ENCODE measurements at regions not wholly inside any gene's neighbourhood (a gene's known extent, or its start where the extent isn't known, plus 50 kb on each side); places are given as distances from the start of the nearest gene placed in this dataset.
"Not testable (repeated sequence)": the region's sequence is repeated elsewhere in the genome, so short reads cannot be mapped to it uniquely, and the experiment has no call there.

DNA sequence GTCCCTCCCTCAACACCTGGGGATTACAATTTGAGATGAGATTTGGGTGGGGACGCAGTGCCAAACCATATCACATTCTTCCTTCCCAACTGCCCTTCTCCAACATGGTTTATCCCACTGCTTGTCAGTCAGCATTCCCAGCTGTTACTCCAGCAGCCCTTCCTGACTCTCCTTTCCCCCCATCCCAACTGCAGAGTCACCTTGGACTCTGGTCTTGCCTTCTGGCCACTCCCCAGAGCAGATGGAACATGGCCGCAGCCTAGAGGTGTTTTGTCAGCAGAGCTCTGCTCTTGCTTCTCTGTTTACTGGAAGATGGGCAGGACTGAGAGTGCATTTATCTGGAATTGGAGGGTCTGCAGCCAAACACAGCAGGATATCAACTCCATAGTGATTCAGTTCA is 51.2 kb upstream of the MEX3C start:
- no peak for DNase-seq (ENCODE audit: low read depth in 2 of 3, low spot score in 1 of 3)

DNA sequence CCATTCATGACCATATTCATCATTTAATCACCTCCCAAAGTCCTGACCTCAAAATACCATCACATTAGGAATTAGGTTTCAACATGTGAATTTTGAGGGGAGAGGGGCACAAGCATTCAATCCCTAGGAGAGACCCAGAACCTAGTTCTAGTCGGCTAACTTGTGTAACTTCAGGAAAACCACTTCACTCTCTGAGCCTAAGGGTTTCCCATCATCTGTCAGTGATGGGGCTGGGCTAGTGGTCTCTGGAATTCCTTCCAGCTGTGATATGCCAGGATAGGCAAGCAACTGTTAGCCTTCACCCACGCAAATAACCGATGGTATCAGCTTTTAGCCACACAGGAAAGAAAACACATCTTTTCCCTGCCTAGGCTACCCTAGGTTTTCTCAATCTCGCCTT is 52.5 kb upstream of the MEX3C start:
- DNase-seq (ENCODE audit: low read depth in 2 of 3, low spot score in 1 of 3): no peak

DNA sequence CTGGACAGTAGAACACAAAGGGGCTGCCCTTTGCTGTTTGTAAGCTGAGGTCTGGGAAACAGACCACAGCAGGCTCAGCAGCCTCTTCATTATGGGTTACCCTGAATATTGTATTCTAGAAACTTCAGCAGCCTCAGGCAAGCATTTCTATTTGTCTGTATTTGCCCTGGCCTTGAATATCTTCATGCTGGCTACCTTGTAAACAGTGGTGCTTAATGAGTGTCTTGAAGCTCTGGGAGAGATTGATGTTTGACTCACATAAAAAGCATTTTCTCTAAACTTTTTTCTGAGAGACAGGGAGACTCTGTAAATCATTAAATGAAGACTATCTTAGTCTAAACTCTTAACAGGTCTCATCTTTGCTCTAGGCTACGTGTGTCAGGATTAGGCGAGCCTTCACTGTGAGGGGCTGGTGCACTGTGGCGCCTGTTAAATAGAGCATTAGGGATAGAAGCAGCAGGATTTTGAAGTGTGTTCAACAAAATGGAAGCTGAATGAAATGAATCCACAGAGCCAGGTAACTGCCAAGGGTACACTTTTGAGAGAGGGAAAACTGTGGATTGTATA is 53.1 kb upstream of the MEX3C start:
- DNase-seq (ENCODE audit: low read depth in 2 of 3, low spot score in 1 of 3): no peak

DNA sequence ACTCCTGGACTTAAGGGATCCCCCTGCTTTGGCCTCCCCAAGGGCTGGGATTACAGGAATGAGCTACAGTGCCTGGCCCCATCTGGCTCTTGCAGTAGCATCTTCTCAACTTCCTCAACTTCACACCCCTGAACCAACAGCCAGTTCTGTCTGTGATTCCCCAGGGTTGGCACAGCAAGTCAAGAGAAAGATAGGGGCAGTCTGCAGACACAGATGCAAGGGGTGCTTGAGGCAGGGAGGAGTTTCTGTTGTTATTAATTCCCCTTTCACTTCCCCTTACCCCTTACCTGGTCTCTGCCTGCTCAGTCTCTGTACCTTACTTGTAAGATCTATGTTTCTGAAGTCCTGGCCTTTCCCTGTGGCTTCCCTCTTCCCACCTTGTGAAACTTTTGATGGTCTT is 54.1 kb upstream of the MEX3C start:
- no peak for DNase-seq (ENCODE audit: low read depth in 2 of 3, low spot score in 1 of 3)

DNA sequence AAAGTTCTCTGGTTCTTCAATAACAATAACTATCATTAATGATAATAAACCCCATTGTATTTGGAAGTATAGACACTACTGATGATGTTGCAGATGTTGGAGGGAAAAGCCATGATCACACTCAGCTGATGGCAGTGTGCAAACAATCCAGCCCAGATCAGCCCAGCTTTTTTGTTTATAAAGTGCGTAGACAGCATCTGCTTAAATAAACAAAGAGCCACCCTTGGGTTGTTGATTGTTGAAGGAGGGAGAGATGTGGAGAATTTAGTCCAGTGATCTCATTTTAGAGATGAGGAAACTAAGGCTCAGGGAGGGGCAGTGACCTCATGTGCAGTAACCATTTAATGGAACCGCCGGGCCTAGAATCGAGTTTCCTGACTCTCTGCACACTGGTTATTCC is 56.0 kb upstream of the MEX3C start:
- no peak for DNase-seq (ENCODE audit: low read depth in 2 of 3, low spot score in 1 of 3)

DNA sequence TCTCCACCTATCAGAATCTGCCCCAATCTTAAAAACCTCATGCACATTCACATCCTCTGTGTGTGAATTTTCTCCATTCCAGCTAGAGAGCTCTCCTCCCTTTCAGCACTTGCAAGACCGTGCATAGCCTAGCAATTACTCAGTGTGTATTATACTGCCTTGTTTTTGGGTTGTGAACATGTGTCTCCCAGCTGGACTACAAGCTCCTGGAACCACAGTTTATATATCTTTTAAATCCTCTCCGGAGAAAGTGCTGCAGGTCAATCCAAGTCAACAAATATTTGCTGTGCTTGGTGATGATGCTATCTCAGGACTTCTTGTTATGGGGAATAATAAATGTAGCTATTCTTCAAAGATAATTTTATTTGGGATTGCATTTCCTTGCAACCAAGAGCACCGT is 58.2 kb upstream of the MEX3C start:
- no peak for DNase-seq (ENCODE audit: low read depth in 2 of 3, low spot score in 1 of 3)

DNA sequence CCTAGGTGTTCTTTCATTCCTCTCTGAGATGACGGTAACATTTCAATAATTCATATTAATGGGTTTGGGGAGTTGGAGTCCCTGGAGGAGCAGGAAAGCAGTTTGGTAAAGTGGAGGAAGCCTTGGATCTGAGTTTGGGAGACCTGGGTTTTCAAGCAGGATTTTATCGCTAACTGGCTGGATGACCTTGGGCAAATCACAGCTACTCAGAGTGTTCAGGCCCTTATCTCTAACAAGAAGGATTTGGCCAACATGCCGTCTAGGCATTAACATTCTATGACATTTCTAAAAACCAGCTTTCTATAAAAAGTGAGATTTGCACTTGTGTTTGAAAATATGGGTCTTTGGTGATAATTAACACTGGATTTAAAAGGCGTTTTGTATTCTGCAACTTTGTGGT is 59.7 kb upstream of the MEX3C start:
- no peak for DNase-seq (ENCODE audit: low read depth in 2 of 3, low spot score in 1 of 3)

DNA sequence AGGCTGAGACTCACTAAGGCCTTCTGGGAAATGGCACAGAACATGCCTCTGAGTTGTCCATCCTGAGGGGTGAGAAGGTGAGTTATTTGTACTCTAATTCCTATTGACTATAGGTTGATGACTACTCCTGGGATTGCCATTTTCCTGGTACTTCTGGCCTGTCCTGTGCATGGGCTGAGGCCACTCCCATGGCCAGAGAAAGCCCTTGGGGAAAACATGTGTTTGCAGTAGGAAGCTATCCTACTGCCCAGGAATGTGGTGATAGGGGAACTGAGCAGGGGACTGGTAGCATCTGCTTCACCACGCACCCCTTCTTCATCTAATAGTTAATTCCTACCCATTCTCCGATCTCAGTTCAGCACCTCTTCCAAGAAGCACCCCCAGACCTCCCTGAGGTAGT is 62.6 kb upstream of the MEX3C start:
- no peak for DNase-seq (ENCODE audit: low read depth in 2 of 3, low spot score in 1 of 3)

DNA sequence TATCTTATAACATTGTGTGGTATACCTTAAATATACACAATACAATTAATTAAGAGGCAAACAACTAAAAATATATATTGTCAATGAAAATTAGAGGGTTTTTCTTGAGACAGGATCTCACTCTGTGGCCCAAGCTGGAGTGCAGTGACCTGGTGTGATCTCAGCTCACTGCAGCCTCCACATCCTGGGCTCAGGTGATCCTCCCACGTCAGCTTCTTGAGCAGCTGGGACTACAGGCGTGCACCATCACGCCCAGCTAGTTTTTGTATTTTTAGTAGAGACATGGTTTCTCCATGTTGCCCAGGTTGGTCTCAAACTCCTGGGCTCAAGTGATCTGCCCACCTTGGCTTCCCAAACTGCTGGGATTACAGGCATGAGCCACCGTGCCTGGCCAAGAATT is 68.6 kb upstream of the MEX3C start:
- DNase-seq (ENCODE audit: low read depth in 2 of 3, low spot score in 1 of 3): not testable (repeated sequence)

DNA sequence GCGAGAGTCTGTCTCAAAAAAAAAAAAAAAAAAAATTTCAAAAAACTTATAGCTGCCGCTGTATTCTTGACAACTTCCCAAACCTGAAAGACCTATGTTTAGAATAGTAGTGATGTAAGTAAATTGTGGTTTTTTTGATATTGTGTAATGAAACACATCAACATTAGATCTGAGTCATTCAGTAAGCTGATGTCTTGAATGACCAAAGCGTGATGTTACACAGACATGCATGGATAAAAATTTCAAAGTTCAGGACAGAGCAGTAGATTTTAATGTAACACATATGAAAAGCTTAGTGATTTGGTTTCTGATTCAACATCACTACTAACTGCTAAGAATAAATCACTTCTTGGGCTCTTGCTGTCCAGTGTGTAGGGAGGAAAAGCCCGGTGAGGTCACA is 69.3 kb upstream of the MEX3C start:
- no peak for DNase-seq (ENCODE audit: low read depth in 2 of 3, low spot score in 1 of 3)

DNA sequence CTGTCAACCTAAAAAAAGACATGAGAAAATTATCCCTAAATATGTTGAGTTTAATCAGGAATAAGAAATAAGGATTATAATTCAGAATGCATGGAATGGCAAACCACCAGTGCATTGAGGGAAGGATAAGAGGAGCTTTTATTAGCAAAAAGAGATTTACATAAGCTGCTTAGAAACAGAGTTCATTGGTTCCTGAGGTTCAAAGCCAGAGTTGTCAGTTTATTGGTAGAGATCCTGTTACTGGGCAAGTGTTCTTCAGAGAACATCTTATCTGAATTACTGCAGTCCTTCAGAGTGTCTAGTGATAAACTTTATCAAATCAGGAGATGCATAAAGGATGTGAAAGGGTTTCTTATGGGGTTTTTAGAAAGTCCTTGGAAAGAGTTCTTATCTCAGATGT is 76.0 kb upstream of the MEX3C start:
- DNase-seq (ENCODE audit: low read depth in 2 of 3, low spot score in 1 of 3): no peak

DNA sequence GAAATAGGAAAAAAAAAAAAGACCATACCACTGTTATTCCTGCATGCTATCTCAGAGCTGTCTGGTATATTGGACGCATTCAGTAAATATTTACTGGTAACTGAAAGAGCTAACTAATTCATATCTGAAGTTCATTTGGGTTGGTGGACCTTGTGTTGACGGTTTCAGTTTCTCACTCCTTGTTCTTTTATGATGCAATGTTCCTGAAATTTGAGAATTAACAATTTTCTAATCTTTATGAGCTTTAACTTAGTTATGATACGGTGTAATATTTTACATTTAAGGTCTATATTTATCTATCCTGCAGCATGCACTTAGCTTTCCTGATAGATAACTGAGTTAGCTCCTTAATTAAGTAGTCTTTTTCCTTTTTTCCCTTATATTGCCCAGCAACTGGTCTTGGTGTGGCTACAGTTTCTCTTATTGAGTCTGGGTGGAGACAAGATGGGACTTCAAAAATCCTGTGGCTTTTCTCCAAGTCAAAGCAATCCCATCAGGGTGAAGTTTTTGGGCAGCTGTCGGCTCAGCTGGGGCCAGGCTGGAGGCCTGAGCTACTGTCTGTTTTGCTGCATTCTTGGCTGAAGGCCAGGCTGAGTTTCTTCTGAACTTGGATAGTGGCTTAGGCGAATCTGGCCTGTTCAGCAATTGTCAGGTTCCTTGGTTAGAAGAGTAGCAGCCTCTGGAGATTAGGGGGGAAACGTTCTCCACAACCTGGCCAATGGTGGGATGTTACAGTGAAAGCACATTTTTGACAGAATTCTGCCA is 78.4 kb upstream of the MEX3C start:
- no peak for DNase-seq (ENCODE audit: low read depth in 2 of 3, low spot score in 1 of 3)

DNA sequence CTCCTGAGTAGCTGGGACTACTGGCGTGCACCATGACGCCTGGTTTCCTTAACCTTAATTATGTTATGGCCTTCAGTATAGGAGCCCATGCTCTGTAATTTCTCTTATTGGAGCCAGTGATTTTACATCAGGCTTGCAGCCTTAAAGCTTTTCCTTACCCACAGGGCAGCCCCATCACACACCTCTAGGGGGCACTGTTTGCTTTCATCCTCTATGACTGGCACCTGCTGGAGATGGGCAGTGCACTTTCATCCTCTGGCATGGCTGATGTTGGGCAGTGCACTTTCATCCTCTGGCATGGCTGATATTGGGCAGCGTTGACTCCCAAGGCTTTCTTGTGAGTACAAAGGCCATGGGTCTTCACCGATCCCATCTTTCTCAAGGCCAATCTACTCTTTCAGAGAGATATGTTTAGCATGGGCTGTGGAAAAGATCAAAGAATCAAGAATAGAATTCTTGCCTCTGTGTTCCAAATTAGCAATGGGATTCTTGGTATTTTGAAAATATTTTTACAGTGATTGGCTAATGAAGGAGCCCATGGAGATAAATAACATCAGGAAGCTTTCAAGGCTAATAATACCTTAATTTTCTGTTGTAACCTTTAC is 80.7 kb upstream of the MEX3C start:
- peak; percentile 30 to 58 (median 45) for DNase-seq (ENCODE audit: low read depth in 2 of 3, low spot score in 1 of 3)

DNA sequence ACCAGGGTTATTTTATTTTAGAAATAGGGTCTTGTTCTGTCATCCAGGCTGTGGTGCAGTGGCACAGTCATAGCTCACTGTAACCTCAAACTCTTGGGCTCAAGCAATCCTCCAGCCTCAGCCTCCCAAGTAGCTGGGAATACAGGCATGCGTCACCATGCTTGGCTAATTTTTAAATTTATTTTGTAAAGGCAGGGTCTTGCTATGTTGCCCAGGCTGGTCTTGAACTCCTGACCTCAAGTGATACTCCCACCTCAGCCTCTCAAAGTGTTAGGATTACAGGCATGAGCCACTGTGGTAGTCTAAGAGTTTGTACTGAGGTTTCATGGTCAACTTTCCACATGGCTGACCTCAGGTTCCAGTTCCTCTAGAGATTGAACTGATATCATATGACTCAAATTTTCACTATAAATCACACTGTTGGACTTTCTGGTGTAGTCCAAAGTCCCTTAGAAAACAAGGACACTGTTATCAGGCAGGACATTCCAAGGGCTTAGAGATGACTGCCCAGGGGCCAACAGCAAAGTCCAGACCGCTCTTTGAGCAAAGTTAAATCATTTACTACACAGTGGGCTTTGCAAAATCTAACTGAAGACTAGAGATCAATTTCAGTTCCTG is 82.0 kb upstream of the MEX3C start:
- no peak for DNase-seq (ENCODE audit: low read depth in 2 of 3, low spot score in 1 of 3)

DNA sequence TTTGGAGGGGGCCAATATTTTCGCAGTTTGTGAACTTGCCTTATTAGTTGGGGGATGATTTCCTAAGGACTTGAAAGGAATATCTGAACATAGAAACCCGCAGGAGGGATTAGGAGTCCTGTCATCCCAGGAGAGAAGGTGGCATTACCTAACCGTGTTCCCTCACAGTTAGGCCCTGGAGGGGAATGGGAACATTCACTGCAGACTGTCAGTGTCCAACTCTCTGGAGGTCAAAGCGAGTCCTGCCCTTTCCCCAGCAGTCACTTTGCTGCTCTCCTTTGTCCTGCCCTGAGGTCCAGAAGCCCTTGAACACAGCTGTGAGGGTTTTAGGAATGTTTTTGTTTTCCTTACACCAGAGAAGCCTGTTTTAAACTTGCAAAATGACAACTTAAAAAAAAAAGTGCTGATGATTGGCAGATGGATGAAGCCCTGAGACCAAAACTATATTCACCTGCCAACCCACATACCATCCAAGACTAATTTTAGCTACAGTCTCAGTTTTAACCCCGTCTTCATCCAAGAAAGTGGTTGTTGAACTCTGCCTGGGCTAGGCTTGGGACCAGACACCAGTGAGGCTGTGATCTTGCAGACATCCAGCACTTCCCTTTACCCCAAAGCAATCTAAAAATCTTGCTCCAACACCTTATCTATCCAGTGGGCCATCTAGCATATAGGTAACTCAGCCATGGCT is 90.5 kb upstream of the MEX3C start:
- DNase-seq (ENCODE audit: low read depth in 2 of 3, low spot score in 1 of 3): no peak

DNA sequence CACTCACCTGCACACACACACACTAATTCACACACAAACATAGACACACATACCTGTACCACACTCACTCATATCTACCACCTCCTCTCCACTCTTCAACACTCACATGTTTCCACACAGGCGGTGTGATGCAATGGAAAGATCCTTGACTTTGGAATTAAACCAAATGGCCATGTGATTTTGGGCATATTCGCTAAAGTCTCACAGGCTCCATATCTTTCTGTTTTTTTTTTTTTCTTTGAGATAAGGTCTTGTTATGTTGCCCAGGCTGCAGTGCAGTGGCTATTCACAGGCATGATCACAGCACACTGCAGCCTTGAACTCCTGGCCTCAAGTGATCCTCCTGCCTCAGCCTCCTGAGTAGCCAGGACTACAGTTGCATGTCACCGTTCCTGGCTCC is 91.1 kb upstream of the MEX3C start:
- DNase-seq (ENCODE audit: low read depth in 2 of 3, low spot score in 1 of 3): no peak

DNA sequence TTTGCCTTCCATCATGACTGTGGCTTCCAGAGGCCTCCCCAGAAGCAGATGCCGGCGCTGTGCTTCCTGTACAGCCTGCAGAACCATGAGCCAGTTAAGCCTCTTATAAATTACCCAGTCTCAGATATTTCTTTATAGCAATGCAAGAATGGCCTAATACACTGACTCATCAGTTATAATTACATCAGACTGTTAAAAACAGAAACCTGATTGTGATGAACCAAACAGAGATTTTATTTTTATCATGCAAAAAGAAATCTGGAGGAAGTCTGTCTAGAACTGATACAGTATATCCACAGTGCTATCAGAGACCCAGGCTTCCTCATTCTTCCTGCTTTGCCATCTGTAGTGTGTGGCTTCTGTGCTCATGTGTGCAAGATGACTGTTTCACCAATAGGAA is 93.4 kb upstream of the MEX3C start:
- DNase-seq (ENCODE audit: low read depth in 2 of 3, low spot score in 1 of 3): no peak

DNA sequence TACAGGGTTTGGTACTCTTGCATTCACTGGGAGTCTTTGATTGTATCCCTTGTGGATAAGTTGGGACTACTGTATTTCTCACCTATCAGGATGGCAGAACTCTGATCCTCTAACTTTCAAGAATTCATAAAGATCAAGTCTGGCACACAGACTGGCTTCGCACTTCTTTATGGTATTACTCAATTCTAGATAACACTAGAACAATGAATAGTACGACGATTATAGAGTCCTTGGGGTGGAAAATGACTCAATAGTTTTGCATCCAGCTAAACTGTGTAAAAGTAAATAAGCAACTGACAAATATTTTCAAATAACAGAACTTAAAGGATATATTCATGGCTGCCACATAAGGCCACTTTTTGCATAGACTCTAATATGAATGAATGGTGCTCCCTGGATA is 103.4 kb upstream of the MEX3C start:
- DNase-seq (ENCODE audit: low read depth in 2 of 3, low spot score in 1 of 3): no peak

DNA sequence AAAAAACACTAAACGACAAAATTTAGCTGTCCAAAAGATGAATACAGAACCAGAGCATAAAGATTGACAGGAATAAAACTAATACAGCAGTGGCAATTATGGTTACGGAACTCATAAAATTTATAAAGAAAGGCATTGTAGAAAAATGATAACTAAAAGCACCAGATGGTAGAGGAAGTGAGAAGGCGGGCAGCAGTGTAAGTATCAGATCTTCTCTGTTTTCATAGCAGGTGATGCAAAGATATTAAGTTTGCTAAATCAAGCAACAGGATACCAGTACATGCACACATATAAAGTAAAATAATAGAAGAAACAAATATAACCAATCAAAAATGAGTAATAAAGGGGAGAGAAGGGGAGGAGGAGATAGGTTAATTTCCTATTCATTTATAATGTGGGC is 103.9 kb upstream of the MEX3C start:
- DNase-seq (ENCODE audit: low read depth in 2 of 3, low spot score in 1 of 3): no peak

DNA sequence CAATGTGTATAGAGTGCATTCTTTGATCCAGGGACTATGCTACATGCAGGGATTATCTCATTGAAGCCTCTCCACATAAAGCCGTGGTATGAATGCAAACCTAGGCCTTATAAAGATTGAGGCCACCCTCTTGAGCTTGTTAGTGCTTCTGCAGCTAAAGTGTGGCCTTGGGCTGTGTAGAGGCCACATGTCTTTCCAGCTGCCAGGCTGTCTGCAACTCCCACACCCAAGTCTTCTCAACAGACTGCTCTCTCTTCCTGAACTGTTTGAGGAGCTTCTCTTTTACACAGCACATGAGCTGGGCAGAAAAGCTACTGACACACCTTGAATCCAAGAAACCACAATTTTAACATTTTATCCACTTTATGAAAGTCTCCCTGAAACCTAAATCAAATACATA is 119.2 kb upstream of the MEX3C start:
- no peak for DNase-seq (ENCODE audit: low read depth in 2 of 3, low spot score in 1 of 3)

DNA sequence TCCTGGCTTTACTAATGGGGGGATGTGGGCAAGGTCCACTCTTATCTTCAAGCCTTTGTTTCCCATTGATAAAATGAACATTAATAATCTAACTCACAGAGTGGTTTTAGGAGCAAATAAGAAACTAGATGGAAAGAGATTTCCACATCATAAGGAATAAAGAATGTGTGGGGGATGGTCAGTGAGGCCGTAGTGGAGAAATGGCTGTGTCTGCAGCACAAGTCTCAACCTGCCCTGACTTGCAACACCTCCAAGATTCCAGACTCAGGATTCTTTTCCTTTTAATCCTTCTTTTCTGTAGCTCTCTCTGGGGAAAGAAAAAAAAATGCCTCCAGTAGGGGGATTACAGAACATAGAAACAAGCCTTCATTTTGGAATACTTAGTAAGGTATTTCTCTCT is 124.2 kb upstream of the MEX3C start:
- DNase-seq (ENCODE audit: low read depth in 2 of 3, low spot score in 1 of 3): no peak

DNA sequence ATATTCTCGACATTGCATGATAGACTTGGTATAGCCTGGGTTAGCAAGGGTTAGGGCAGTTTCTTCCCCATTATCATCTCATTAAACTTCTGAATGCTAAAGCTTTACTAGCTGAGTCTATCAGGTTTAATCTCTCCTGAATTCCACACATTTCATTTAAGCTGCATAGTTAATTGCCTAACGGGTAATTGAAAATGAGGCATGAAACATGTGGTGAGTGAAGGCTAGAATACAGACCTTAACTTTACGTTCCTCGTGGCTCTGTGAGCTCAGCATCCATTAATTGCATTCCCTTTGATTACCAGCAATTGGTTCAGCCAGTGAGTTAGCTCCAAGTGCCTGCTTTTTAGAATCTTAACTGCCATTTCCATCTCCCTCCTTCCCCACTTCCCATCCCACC is 126.5 kb upstream of the MEX3C start:
- no peak for DNase-seq (ENCODE audit: low read depth in 2 of 3, low spot score in 1 of 3)

Measured in stimulated activated CD4-positive, alpha-beta T cell treated with anti-CD3 and anti-CD28 coated beads, Interleukin-12 subunit alpha, Interleukin-12 subunit beta, amount 100 ng/mL, for 48 hours (primary cell).